ENCODE measurements at regions not wholly inside any gene's neighbourhood (a gene's known extent, or its start where the extent isn't known, plus 50 kb on each side); places are given as distances from the start of the nearest gene placed in this dataset.

DNA sequence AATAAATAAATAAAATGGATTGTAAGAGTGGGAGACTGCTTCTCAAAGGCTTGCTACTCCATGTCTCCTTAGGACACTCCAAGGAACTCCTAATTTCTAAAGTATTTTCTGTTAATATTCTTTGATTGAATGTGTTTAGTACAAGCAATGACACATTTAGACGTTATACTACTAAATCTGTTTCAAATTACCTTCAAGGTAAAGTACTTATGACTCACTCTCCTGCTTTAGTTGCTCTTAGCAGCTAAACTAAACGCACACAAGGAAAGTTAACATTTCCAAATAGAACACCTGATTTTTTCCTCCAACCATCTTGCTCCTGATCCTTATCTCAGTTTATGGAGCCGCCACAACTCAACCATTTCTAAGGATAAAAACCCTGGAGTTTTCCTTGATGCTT lies 969.8 kb upstream of the ADGRL4 start:
- no peaks in the 10 kb centered on the region for H3K9me3 ChIP-seq (ENCODE audit: control insufficient read depth, insufficient read depth, low read length)
- H3K27me3 ChIP-seq (ENCODE audit: control insufficient read depth, insufficient read depth, low read length): no peaks in the 10 kb centered on the region

GRCh38 chr1:79974659-79975058 lies 968.1 kb upstream of the ADGRL4 start:
- H3K36me3 ChIP-seq (ENCODE audit: control insufficient read depth, insufficient read depth, low read length): no peaks in the 10 kb centered on the region
- H3K27ac ChIP-seq (ENCODE audit: low read depth, low read length): no peak overlapping the region
- H3K27me3 ChIP-seq (ENCODE audit: control insufficient read depth, insufficient read depth, low read length): no peaks in the 10 kb centered on the region
- H3K4me3 ChIP-seq (ENCODE audit: low read depth, low read length): no peak overlapping the region
- no peak overlapping the region for H3K9ac ChIP-seq (ENCODE audit: low read depth, low read length)
- H3K4me1 ChIP-seq (ENCODE audit: control insufficient read depth, insufficient read depth, low read length): peaks cover 12% of the 10 kb centered on the region
- no peaks in the 10 kb centered on the region for H3K9me3 ChIP-seq (ENCODE audit: control insufficient read depth, insufficient read depth, low read length)

More for the DNA sequence above, 969.8 kb upstream of the ADGRL4 start:
- H3K27ac ChIP-seq (ENCODE audit: low read depth, low read length): no peak overlapping the region
- H3K36me3 ChIP-seq (ENCODE audit: control insufficient read depth, insufficient read depth, low read length): no peaks in the 10 kb centered on the region
- no peak overlapping the region for H3K9ac ChIP-seq (ENCODE audit: low read depth, low read length)
- H3K4me3 ChIP-seq (ENCODE audit: low read depth, low read length): no peak overlapping the region
- H3K4me1 ChIP-seq (ENCODE audit: control insufficient read depth, insufficient read depth, low read length): peaks cover 12% of the 10 kb centered on the region

DNA sequence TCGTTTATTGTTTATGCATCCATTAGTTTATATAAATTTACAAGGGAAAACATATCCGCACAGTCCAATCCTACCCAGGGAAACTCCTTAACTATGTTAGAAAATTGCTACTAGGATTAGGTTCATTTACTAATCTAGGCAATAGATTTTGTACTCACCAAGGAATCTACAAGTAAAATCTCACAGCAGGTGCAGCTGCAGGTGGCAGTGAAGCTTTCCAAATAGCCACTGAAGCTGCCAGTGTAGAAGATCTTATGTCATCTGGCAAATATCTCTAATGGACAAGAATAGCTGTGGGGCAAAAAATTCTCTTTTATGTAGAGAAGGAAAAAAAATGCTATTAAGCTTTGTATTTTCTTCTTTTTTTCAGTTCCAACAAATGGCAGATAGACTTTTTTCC lies 963.4 kb upstream of the ADGRL4 start:
- H3K27ac ChIP-seq (ENCODE audit: low read depth, low read length): no peak overlapping the region
- no peaks in the 10 kb centered on the region for H3K9me3 ChIP-seq (ENCODE audit: control insufficient read depth, insufficient read depth, low read length)
- peaks cover 4% of the 10 kb centered on the region; the same call in 1 of the 2 replicates for H3K4me1 ChIP-seq (ENCODE audit: control insufficient read depth, insufficient read depth, low read length)
- no peaks in the 10 kb centered on the region for H3K27me3 ChIP-seq (ENCODE audit: control insufficient read depth, insufficient read depth, low read length)
- H3K9ac ChIP-seq (ENCODE audit: low read depth, low read length): no peak overlapping the region
- no peak overlapping the region for H3K4me3 ChIP-seq (ENCODE audit: low read depth, low read length)
- H3K36me3 ChIP-seq (ENCODE audit: control insufficient read depth, insufficient read depth, low read length): no peaks in the 10 kb centered on the region

- no peaks in the 10 kb centered on the region for H3K9me3 ChIP-seq (ENCODE audit: control insufficient read depth, insufficient read depth, low read length)
- no peak overlapping the region for H3K27ac ChIP-seq (ENCODE audit: low read depth, low read length)
- H3K9ac ChIP-seq (ENCODE audit: low read depth, low read length): no peak overlapping the region
- H3K4me1 ChIP-seq (ENCODE audit: control insufficient read depth, insufficient read depth, low read length): peaks cover 4% of the 10 kb centered on the region; the same call in 1 of the 2 replicates
- H3K27me3 ChIP-seq (ENCODE audit: control insufficient read depth, insufficient read depth, low read length): no peaks in the 10 kb centered on the region
- H3K36me3 ChIP-seq (ENCODE audit: control insufficient read depth, insufficient read depth, low read length): no peaks in the 10 kb centered on the region
- no peak overlapping the region for H3K4me3 ChIP-seq (ENCODE audit: low read depth, low read length)
These were observed 959.9 kb upstream of the ADGRL4 start for GRCh38 chr1:79966438-79966837.

- H3K36me3 ChIP-seq (ENCODE audit: control insufficient read depth, insufficient read depth, low read length): no peaks in the 10 kb centered on the region
- H3K27ac ChIP-seq (ENCODE audit: low read depth, low read length): no peak overlapping the region
- H3K4me3 ChIP-seq (ENCODE audit: low read depth, low read length): no peak overlapping the region
- no peaks in the 10 kb centered on the region for H3K4me1 ChIP-seq (ENCODE audit: control insufficient read depth, insufficient read depth, low read length)
- peaks cover 8% of the 10 kb centered on the region for H3K9me3 ChIP-seq (ENCODE audit: control insufficient read depth, insufficient read depth, low read length)
- no peak overlapping the region for H3K9ac ChIP-seq (ENCODE audit: low read depth, low read length)
- H3K27me3 ChIP-seq (ENCODE audit: control insufficient read depth, insufficient read depth, low read length): no peaks in the 10 kb centered on the region
These were observed 953.1 kb upstream of the ADGRL4 start for GRCh38 chr1:79959635-79960034.

GRCh38 chr1:79955966-79956365 lies 949.4 kb upstream of the ADGRL4 start:
- Histone ChIP-seq H3K4me1 (ENCODE audit: control insufficient read depth, insufficient read depth, low read length) (no peaks in the 10 kb centered on the region), H3K36me3 (ENCODE audit: control insufficient read depth, insufficient read depth, low read length) (no peaks in the 10 kb centered on the region), H3K27me3 (ENCODE audit: control insufficient read depth, insufficient read depth, low read length) (no peaks in the 10 kb centered on the region), H3K4me3 (ENCODE audit: low read depth, low read length) (no peak overlapping the region), H3K27ac (ENCODE audit: low read depth, low read length) (no peak overlapping the region), H3K9ac (ENCODE audit: low read depth, low read length) (no peak overlapping the region), H3K9me3 (ENCODE audit: control insufficient read depth, insufficient read depth, low read length) (peaks cover 13% of the 10 kb centered on the region)

GRCh38 chr1:79950511-79950910 lies 944.0 kb upstream of the ADGRL4 start:
- no peak overlapping the region for H3K27ac ChIP-seq (ENCODE audit: low read depth, low read length)
- no peaks in the 10 kb centered on the region for H3K27me3 ChIP-seq (ENCODE audit: control insufficient read depth, insufficient read depth, low read length)
- H3K4me3 ChIP-seq (ENCODE audit: low read depth, low read length): no peak overlapping the region
- H3K4me1 ChIP-seq (ENCODE audit: control insufficient read depth, insufficient read depth, low read length): no peaks in the 10 kb centered on the region
- H3K36me3 ChIP-seq (ENCODE audit: control insufficient read depth, insufficient read depth, low read length): no peaks in the 10 kb centered on the region
- no peak overlapping the region for H3K9ac ChIP-seq (ENCODE audit: low read depth, low read length)
- peaks cover 5% of the 10 kb centered on the region; the same call in 1 of the 2 replicates for H3K9me3 ChIP-seq (ENCODE audit: control insufficient read depth, insufficient read depth, low read length)

DNA sequence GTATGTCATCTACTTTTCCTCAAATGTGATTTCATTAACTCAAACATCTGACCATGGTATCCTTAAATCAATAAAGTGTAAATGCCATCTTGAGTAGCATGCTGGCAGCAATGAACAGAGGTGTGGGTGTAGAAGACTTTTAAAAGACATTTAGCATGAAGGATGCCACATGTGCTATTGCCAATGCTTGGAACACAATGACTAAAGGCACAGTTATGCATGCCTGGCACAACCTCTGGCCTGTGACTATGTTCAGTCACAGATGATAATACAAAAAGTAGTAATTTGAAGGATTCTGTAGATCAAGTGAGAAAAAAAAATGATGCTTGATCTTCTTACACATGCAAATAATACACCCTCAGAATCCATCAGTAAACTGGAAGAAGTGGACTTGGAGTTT lies 938.9 kb upstream of the ADGRL4 start:
- Histone ChIP-seq H3K9ac (ENCODE audit: low read depth, low read length) (no peak overlapping the region), H3K9me3 (ENCODE audit: control insufficient read depth, insufficient read depth, low read length) (no peaks in the 10 kb centered on the region), H3K4me1 (ENCODE audit: control insufficient read depth, insufficient read depth, low read length) (no peaks in the 10 kb centered on the region), H3K27me3 (ENCODE audit: control insufficient read depth, insufficient read depth, low read length) (no peaks in the 10 kb centered on the region), H3K4me3 (ENCODE audit: low read depth, low read length) (no peak overlapping the region), H3K36me3 (ENCODE audit: control insufficient read depth, insufficient read depth, low read length) (no peaks in the 10 kb centered on the region), H3K27ac (ENCODE audit: low read depth, low read length) (no peak overlapping the region)

GRCh38 chr1:79929356-79929755 lies 922.8 kb upstream of the ADGRL4 start:
- Histone ChIP-seq H3K27ac (ENCODE audit: low read depth, low read length) (no peak overlapping the region), H3K9me3 (ENCODE audit: control insufficient read depth, insufficient read depth, low read length) (peaks cover 4% of the 10 kb centered on the region; the same call in 1 of the 2 replicates), H3K36me3 (ENCODE audit: control insufficient read depth, insufficient read depth, low read length) (no peaks in the 10 kb centered on the region), H3K9ac (ENCODE audit: low read depth, low read length) (no peak overlapping the region), H3K27me3 (ENCODE audit: control insufficient read depth, insufficient read depth, low read length) (no peaks in the 10 kb centered on the region), H3K4me1 (ENCODE audit: control insufficient read depth, insufficient read depth, low read length) (no peaks in the 10 kb centered on the region), H3K4me3 (ENCODE audit: low read depth, low read length) (no peak overlapping the region)

DNA sequence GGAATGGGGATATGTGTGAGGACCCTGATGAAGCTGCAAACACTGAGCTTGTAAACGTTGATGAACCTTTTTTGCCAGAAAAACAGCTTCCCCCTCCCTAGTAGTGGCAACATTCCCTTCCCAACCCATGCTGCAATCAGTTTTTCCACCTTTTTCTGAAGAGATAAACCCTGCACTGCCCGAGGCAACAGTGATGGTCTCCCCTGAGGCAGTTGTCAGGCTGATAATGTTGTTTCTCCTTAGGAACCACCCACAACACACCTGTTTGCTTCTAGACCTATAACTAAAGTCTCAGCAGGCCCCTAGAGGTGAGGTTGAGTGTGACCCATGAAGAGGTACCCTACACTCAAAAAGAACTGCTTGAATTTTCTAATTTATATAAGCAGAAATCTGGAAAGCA lies 922.4 kb upstream of the ADGRL4 start:
- Histone ChIP-seq H3K27ac (ENCODE audit: low read depth, low read length) (no peak overlapping the region), H3K36me3 (ENCODE audit: control insufficient read depth, insufficient read depth, low read length) (no peaks in the 10 kb centered on the region), H3K4me1 (ENCODE audit: control insufficient read depth, insufficient read depth, low read length) (no peaks in the 10 kb centered on the region), H3K27me3 (ENCODE audit: control insufficient read depth, insufficient read depth, low read length) (no peaks in the 10 kb centered on the region), H3K9ac (ENCODE audit: low read depth, low read length) (no peak overlapping the region), H3K9me3 (ENCODE audit: control insufficient read depth, insufficient read depth, low read length) (peaks cover 8% of the 10 kb centered on the region; the same call in 1 of the 2 replicates), H3K4me3 (ENCODE audit: low read depth, low read length) (no peak overlapping the region)

DNA sequence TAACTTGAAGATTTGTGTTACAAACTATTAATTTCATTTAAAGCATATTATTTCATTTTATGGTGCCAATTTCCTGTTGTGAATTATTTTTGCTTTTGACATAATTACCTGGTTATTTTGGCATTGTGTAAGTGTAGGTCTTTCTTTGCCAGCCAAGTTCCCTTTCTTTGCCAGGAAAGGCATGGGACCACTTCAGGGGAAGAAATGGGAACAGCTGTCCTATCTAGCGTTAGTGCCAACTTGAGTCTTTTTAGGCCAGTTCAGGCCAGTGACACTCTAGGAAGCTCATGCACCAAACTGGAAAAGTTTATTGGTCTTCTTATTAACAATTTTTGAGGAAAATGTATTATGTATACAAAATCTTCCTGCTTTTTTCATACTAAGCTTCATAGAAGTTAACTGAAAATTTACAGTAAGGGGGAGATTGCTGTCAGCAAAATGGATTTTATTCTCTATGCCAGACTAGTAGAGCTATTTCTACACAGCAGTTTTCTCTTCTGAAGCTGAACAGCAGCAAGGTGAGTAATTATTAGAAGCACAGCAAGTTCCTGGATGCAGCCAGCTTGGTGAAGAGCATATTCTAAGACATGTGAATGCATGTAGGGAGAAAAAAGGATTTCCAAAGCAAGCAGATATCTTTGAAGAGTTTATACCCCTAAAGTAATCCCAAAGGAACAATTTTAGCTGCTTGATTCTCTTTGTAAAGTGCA lies 914.6 kb upstream of the ADGRL4 start:
- Histone ChIP-seq H3K4me1 (ENCODE audit: control insufficient read depth, insufficient read depth, low read length) (no peaks in the 10 kb centered on the region), H3K36me3 (ENCODE audit: control insufficient read depth, insufficient read depth, low read length) (no peaks in the 10 kb centered on the region), H3K4me3 (ENCODE audit: low read depth, low read length) (no peak overlapping the region), H3K9ac (ENCODE audit: low read depth, low read length) (no peak overlapping the region), H3K9me3 (ENCODE audit: control insufficient read depth, insufficient read depth, low read length) (peaks cover 11% of the 10 kb centered on the region; the same call in 1 of the 2 replicates), H3K27me3 (ENCODE audit: control insufficient read depth, insufficient read depth, low read length) (no peaks in the 10 kb centered on the region), H3K27ac (ENCODE audit: low read depth, low read length) (no peak overlapping the region)

Data from HUES48 (cell line).